ENCODE measurements at regions not wholly inside any gene's neighbourhood (a gene's known extent, or its start where the extent isn't known, plus 50 kb on each side); places are given as distances from the start of the nearest gene placed in this dataset.

DNA sequence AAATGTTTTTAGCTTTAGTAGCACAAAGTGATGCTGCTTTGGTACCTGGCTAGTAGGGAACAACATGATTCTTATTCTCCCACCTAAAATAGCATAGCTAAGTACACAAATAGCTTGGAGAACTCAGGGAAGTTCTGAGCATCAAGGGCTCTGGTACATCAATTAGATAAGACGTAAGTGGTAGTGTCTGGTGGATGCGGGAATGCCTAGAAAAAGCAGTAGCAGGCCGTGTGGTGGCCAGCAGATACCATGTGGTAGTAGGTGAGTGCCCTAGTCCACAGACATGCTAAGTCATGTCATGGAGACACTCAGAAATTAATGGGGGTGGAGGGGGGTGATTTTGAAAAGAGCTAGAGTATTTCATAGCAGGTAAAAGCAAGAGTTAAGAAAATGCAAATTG is 347.3 kb upstream of the NOCT start:
- TF ChIP-seq PPARA (CRISPR knock-in tag; IDR thresholded peaks at IDR 0.05; ENCODE audit: borderline replicate concordance): no peak
- TF ChIP-seq BACH2 (CRISPR knock-in tag; IDR thresholded peaks at IDR 0.05; ENCODE audit: borderline replicate concordance): no peak
- no peak for TF ChIP-seq ZFP30 (CRISPR knock-in tag; IDR thresholded peaks at IDR 0.05)
- no peak for TF ChIP-seq ARNTL (CRISPR knock-in tag; IDR thresholded peaks at IDR 0.05; ENCODE audit: borderline replicate concordance, low read depth)
- TF ChIP-seq, protein P1, sequence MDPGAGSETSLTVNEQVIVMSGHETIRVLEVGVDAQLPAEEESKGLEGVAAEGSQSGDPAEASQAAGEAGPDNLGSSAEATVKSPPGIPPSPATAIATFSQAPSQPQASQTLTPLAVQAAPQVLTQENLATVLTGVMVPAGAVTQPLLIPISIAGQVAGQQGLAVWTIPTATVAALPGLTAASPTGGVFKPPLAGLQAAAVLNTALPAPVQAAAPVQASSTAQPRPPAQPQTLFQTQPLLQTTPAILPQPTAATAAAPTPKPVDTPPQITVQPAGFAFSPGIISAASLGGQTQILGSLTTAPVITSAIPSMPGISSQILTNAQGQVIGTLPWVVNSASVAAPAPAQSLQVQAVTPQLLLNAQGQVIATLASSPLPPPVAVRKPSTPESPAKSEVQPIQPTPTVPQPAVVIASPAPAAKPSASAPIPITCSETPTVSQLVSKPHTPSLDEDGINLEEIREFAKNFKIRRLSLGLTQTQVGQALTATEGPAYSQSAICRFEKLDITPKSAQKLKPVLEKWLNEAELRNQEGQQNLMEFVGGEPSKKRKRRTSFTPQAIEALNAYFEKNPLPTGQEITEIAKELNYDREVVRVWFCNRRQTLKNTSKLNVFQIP (CRISPR knock-in tag; IDR thresholded peaks at IDR 0.05; ENCODE audit: borderline replicate concordance, low read depth): no peak
- TF ChIP-seq, protein P2, sequence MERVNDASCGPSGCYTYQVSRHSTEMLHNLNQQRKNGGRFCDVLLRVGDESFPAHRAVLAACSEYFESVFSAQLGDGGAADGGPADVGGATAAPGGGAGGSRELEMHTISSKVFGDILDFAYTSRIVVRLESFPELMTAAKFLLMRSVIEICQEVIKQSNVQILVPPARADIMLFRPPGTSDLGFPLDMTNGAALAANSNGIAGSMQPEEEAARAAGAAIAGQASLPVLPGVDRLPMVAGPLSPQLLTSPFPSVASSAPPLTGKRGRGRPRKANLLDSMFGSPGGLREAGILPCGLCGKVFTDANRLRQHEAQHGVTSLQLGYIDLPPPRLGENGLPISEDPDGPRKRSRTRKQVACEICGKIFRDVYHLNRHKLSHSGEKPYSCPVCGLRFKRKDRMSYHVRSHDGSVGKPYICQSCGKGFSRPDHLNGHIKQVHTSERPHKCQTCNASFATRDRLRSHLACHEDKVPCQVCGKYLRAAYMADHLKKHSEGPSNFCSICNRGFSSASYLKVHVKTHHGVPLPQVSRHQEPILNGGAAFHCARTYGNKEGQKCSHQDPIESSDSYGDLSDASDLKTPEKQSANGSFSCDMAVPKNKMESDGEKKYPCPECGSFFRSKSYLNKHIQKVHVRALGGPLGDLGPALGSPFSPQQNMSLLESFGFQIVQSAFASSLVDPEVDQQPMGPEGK (CRISPR knock-in tag; IDR thresholded peaks at IDR 0.05; ENCODE audit: borderline replicate concordance): no peak
- no peak for TF ChIP-seq TCF4 (CRISPR knock-in tag; IDR thresholded peaks at IDR 0.05; ENCODE audit: borderline replicate concordance)
- no peak for TF ChIP-seq ZFP3 (CRISPR knock-in tag; IDR thresholded peaks at IDR 0.05)
- TF ChIP-seq ZC3H10 (CRISPR knock-in tag; IDR thresholded peaks at IDR 0.05): no peak
- no peak for TF ChIP-seq GLIS3 (CRISPR knock-in tag; IDR thresholded peaks at IDR 0.05)
- TF ChIP-seq ESRRG (CRISPR knock-in tag; IDR thresholded peaks at IDR 0.05): no peak
- TF ChIP-seq ISL1 (CRISPR knock-in tag; IDR thresholded peaks at IDR 0.05): no peak
- no peak for TF ChIP-seq TOX (CRISPR knock-in tag; IDR thresholded peaks at IDR 0.05; ENCODE audit: borderline replicate concordance)
- no peak for TF ChIP-seq RARB (CRISPR knock-in tag; IDR thresholded peaks at IDR 0.05)
- no peak for ATAC-seq

DNA sequence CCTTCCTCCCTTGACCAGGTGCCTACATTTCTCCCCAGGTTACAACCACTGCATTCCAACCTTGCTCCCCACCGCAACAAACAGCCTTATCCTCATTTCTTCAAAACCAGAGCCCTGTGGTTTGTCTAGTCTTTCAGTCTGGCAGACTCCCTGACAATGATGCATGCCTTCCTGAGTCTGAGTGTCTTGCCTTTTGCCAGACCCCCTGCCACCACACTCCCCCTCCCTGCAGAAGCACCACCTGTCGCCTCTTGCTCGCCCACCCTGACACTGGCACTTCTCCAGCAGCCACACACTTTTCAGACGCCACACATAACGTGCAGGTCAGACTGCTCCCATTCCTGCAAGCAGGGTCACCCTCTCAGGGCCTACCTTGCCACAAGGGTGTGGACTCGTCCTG is 349.2 kb upstream of the NOCT start:
- ATAC-seq: no peak

DNA sequence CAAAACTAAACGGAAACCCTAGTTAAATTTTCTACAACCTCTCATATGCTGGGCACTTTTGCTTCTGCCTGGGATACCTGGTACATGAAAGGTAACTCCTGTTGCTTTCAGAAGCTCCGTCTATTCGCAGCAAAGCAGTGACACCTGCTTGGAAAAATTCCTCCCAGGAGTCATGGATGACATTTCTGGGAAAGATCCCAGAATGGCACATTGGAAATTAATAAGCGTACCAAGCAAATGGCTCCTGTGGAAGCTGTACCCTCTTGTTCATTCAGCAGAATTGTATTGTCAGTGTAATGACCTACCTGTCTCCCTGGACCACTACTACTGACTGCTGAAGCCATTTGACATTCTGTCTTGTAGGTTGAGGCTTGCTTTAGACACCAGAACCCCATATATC is 349.7 kb upstream of the NOCT start:
- ATAC-seq: no peak
- TF ChIP-seq ISL1 (CRISPR knock-in tag; IDR thresholded peaks at IDR 0.05) (no peak), ESRRG (CRISPR knock-in tag; IDR thresholded peaks at IDR 0.05) (no peak), ZNF565 (CRISPR knock-in tag; conservative IDR thresholded peaks at IDR 0.05; ENCODE audit: low read depth) (no peak), ARNTL (CRISPR knock-in tag; IDR thresholded peaks at IDR 0.05; ENCODE audit: borderline replicate concordance, low read depth) (no peak), ZC3H10 (CRISPR knock-in tag; IDR thresholded peaks at IDR 0.05) (no peak), OSR1 (CRISPR knock-in tag; IDR thresholded peaks at IDR 0.05) (no peak), PPARA (CRISPR knock-in tag; IDR thresholded peaks at IDR 0.05; ENCODE audit: borderline replicate concordance) (no peak), TCF4 (CRISPR knock-in tag; IDR thresholded peaks at IDR 0.05; ENCODE audit: borderline replicate concordance) (no peak)
- TF ChIP-seq, protein P3, sequence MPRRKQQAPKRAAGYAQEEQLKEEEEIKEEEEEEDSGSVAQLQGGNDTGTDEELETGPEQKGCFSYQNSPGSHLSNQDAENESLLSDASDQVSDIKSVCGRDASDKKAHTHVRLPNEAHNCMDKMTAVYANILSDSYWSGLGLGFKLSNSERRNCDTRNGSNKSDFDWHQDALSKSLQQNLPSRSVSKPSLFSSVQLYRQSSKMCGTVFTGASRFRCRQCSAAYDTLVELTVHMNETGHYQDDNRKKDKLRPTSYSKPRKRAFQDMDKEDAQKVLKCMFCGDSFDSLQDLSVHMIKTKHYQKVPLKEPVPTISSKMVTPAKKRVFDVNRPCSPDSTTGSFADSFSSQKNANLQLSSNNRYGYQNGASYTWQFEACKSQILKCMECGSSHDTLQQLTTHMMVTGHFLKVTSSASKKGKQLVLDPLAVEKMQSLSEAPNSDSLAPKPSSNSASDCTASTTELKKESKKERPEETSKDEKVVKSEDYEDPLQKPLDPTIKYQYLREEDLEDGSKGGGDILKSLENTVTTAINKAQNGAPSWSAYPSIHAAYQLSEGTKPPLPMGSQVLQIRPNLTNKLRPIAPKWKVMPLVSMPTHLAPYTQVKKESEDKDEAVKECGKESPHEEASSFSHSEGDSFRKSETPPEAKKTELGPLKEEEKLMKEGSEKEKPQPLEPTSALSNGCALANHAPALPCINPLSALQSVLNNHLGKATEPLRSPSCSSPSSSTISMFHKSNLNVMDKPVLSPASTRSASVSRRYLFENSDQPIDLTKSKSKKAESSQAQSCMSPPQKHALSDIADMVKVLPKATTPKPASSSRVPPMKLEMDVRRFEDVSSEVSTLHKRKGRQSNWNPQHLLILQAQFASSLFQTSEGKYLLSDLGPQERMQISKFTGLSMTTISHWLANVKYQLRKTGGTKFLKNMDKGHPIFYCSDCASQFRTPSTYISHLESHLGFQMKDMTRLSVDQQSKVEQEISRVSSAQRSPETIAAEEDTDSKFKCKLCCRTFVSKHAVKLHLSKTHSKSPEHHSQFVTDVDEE (CRISPR knock-in tag; IDR thresholded peaks at IDR 0.05): no peak
- TF ChIP-seq, protein P4, sequence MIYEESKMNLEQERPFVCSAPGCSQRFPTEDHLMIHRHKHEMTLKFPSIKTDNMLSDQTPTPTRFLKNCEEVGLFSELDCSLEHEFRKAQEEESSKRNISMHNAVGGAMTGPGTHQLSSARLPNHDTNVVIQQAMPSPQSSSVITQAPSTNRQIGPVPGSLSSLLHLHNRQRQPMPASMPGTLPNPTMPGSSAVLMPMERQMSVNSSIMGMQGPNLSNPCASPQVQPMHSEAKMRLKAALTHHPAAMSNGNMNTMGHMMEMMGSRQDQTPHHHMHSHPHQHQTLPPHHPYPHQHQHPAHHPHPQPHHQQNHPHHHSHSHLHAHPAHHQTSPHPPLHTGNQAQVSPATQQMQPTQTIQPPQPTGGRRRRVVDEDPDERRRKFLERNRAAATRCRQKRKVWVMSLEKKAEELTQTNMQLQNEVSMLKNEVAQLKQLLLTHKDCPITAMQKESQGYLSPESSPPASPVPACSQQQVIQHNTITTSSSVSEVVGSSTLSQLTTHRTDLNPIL (CRISPR knock-in tag; IDR thresholded peaks at IDR 0.05; ENCODE audit: low read depth): no peak
- TF ChIP-seq, protein P2 (CRISPR knock-in tag; IDR thresholded peaks at IDR 0.05; ENCODE audit: borderline replicate concordance): no peak

More for the DNA sequence above, 349.2 kb upstream of the NOCT start:
- TF ChIP-seq OSR1 (CRISPR knock-in tag; IDR thresholded peaks at IDR 0.05): no peak
- no peak for TF ChIP-seq SNAI2 (CRISPR knock-in tag; IDR thresholded peaks at IDR 0.05)
- TF ChIP-seq ZFP3 (CRISPR knock-in tag; IDR thresholded peaks at IDR 0.05): no peak
- TF ChIP-seq, protein P2 (CRISPR knock-in tag; IDR thresholded peaks at IDR 0.05; ENCODE audit: borderline replicate concordance): no peak
- TF ChIP-seq BACH2 (CRISPR knock-in tag; IDR thresholded peaks at IDR 0.05; ENCODE audit: borderline replicate concordance): no peak
- no peak for TF ChIP-seq ESRRG (CRISPR knock-in tag; IDR thresholded peaks at IDR 0.05)
- TF ChIP-seq ARNTL (CRISPR knock-in tag; IDR thresholded peaks at IDR 0.05; ENCODE audit: borderline replicate concordance, low read depth): no peak
- no peak for TF ChIP-seq ZNF565 (CRISPR knock-in tag; conservative IDR thresholded peaks at IDR 0.05; ENCODE audit: low read depth)
- TF ChIP-seq, protein P1 (CRISPR knock-in tag; IDR thresholded peaks at IDR 0.05; ENCODE audit: borderline replicate concordance, low read depth): no peak

Data from SK-N-SH treated with all-trans-retinoic acid at 6 μM for 48 hours (cell line).